SK-N-SH (cell line): ENCODE measurements at regions not wholly inside any gene's neighbourhood (a gene's known extent, or its start where the extent isn't known, plus 50 kb on each side); places are given as distances from the start of the nearest gene placed in this dataset.

ENCODE experiments used
- CTCF ChIA-PET: fragments of 300-600, 350-600 bp; formaldehyde crosslinking; extraction: SDS; loops from one replicate; lab custom pipeline; 2021; lab: Yijun Ruan, JAX
- POLR2A ChIA-PET: fragments of 350-600 bp; sonication (Branson Sonifier 250); formaldehyde crosslinking; extraction: SDS; loops from one replicate; lab custom pipeline; 2020; ENCODE audit warnings: antibody characterized with exemption, inconsistent platforms; lab: Yijun Ruan, JAX
- DNase-seq: peaks from one replicate; pipeline ENCODE4 v3.0.0; 2012
- H2AFZ ChIP-seq: fragments of 200-600 bp; sonication (generic); 2 replicates; pipeline ENCODE4 v1.8.1; 2016; ENCODE audit warnings: antibody characterized with exemption, mild to moderate bottlenecking, low read depth
- H3F3A ChIP-seq: fragments of 200-600 bp; sonication (generic); replicated peaks from 2 replicates; pipeline ENCODE3; 2016; ENCODE audit warnings: antibody characterized with exemption, mild to moderate bottlenecking; ENCODE audit not compliant: insufficient read depth
- H3K27ac ChIP-seq, 2 experiments: fragments of 200-500 bp in 1 of 2; fragments of 200-600 bp in 1 of 2; sonication (Bioruptor generic) in 1 of 2; sonication (generic), shearing (Covaris generic) in 1 of 2; 2 replicates each; pipeline versions ENCODE4 v1.5.1 to v1.6.1; 2014 to 2016; ENCODE audit warnings: low read depth in 2 of 2, inconsistent platforms in 1 of 2, low read length in 1 of 2, mild to moderate bottlenecking in 1 of 2, mixed read lengths in 1 of 2
- H3K27me3 ChIP-seq: fragments of 200-600 bp; sonication (generic), shearing (Covaris generic); 2 replicates; pipeline ENCODE4 v1.6.1; 2016; ENCODE audit warnings: mixed run types; ENCODE audit not compliant: insufficient read depth
- H3K36me3 ChIP-seq, 2 experiments: fragments of 200-500 bp in 1 of 2; fragments of 200-600 bp in 1 of 2; sonication (Bioruptor generic) in 1 of 2; sonication (generic) in 1 of 2; replicated peaks in 1 of 2; 2 replicates each; pipeline versions ENCODE3 to v1.5.1; 2014 to 2016; ENCODE audit warnings: low read length in 1 of 2, mild to moderate bottlenecking in 1 of 2; ENCODE audit not compliant: insufficient read depth in 2 of 2, control insufficient read depth in 1 of 2
- H3K4me1 ChIP-seq, 2 experiments: fragments of 200-500 bp in 1 of 2; fragments of 200-600 bp in 1 of 2; sonication (Bioruptor generic) in 1 of 2; sonication (generic), shearing (Covaris generic) in 1 of 2; 2 replicates each; pipeline versions ENCODE4 v1.5.1 to v1.6.1; 2014 to 2016; ENCODE audit warnings: low read depth in 1 of 2, low read length in 1 of 2, mixed run types in 1 of 2; ENCODE audit not compliant: insufficient read depth in 2 of 2, control insufficient read depth in 1 of 2
- H3K4me2 ChIP-seq: fragments of 200-600 bp; sonication (generic), shearing (Covaris generic); 2 replicates; pipeline ENCODE4 v1.6.1; 2017; ENCODE audit warnings: mixed run types
- H3K4me3 ChIP-seq, 2 experiments: fragments of 200-500 bp in 1 of 2; fragments of 200-600 bp in 1 of 2; sonication (Bioruptor generic) in 1 of 2; sonication (generic), shearing (Covaris generic) in 1 of 2; 2 replicates each; pipeline versions ENCODE4 v1.5.1 to v1.8.1; 2014 to 2016; ENCODE audit warnings: low read depth in 2 of 2, inconsistent platforms in 1 of 2, low read length in 1 of 2, mild to moderate bottlenecking in 1 of 2, mixed read lengths in 1 of 2, moderate library complexity in 1 of 2
- H3K79me2 ChIP-seq: fragments of 200-600 bp; sonication (generic); 2 replicates; pipeline ENCODE4 v1.8.1; 2017; ENCODE audit warnings: mild to moderate bottlenecking; ENCODE audit not compliant: insufficient read depth
- H3K9ac ChIP-seq: fragments of 200-600 bp; sonication (generic); 2 replicates; pipeline ENCODE4 v1.6.1; 2017; ENCODE audit warnings: mixed run types
- H3K9me2 ChIP-seq: fragments of 200-600 bp; sonication (generic); 2 replicates; pipeline ENCODE4 v1.6.1; 2017; ENCODE audit warnings: mixed run types
- H3K9me3 ChIP-seq: fragments of 200-600 bp; sonication (generic); 2 replicates; pipeline ENCODE4 v1.6.1; 2017; ENCODE audit warnings: mixed run types, mild to moderate bottlenecking, moderate library complexity
- H4K20me1 ChIP-seq: fragments of 200-600 bp; sonication (generic); 2 replicates; pipeline ENCODE4 v1.6.1; 2017; ENCODE audit warnings: mild to moderate bottlenecking, mixed run types; ENCODE audit not compliant: insufficient read depth
- CTCF ChIP-seq: fragments of 200-600 bp; sonication (generic); IDR thresholded peaks from 2 replicates; pipeline ENCODE4 v1.6.1; 2017; ENCODE audit warnings: antibody characterized with exemption, mild to moderate bottlenecking, moderate library complexity
- ELF1 ChIP-seq: IDR thresholded peaks from 2 replicates; pipeline ENCODE4 v1.4.0; 2012
- EP300 ChIP-seq, 2 experiments: IDR thresholded peaks; 2 replicates each; pipeline versions ENCODE4 v1.4.0 to v1.6.1; 2012; ENCODE audit warnings: borderline replicate concordance in 1 of 2, low read depth in 1 of 2, low read length in 1 of 2
- EZH2phosphoT487 ChIP-seq: fragments of 200-600 bp; sonication (generic); IDR thresholded peaks from 2 replicates; pipeline ENCODE4 v1.6.1; 2017; ENCODE audit warnings: low read depth, mixed run types, mild to moderate bottlenecking, antibody characterized with exemption, moderate library complexity, borderline replicate concordance
- GABPA ChIP-seq: IDR thresholded peaks from 2 replicates; pipeline ENCODE4 v1.4.0; 2012; ENCODE audit warnings: low read depth, mild to moderate bottlenecking
- JUND ChIP-seq: IDR thresholded peaks from 2 replicates; pipeline ENCODE4 v1.4.0; 2012
- MAX ChIP-seq: IDR thresholded peaks from 2 replicates; pipeline ENCODE4 v1.4.0; 2012; ENCODE audit warnings: low read depth
- MXI1 ChIP-seq: IDR thresholded peaks from 2 replicates; pipeline ENCODE4 v1.6.1; 2012; ENCODE audit warnings: mild to moderate bottlenecking, low read depth, low read length, improper control_type of control experiment
- NFIC ChIP-seq: IDR thresholded peaks from 2 replicates; pipeline ENCODE4 v1.4.0; 2012; ENCODE audit warnings: borderline replicate concordance
- POLR2AphosphoS5 ChIP-seq: IDR thresholded peaks from 2 replicates; pipeline ENCODE4 v1.6.1; 2012; ENCODE audit warnings: low read depth, low read length
- RAD21 ChIP-seq: IDR thresholded peaks from 2 replicates; pipeline ENCODE4 v1.6.1; 2012; ENCODE audit warnings: mild to moderate bottlenecking, low read length
- RCOR1 ChIP-seq: fragments of 150-350 bp; IDR thresholded peaks from 2 replicates; pipeline ENCODE4 v1.6.1; 2017; ENCODE audit warnings: antibody characterized with exemption, low read length
- TAF1 ChIP-seq: IDR thresholded peaks from 2 replicates; pipeline ENCODE4 v1.6.1; 2012; ENCODE audit warnings: low read depth, mild to moderate bottlenecking, low read length, moderate library complexity, borderline replicate concordance
- TEAD4 ChIP-seq: IDR thresholded peaks from 2 replicates; pipeline ENCODE4 v1.4.0; 2012; ENCODE audit warnings: mild to moderate bottlenecking, borderline replicate concordance; ENCODE audit not compliant: insufficient read depth
- YY1 ChIP-seq: IDR thresholded peaks from 2 replicates; pipeline ENCODE4 v1.4.0; 2012; ENCODE audit warnings: low read depth, mild to moderate bottlenecking
- WGBS: methylation state at CpG from one replicate; pipeline ENCODE4 v1.1.6; 2017; ENCODE audit warnings: low lambda C conversion rate; 5-methylcytosine and 5-hydroxymethylcytosine counted together

- TF ChIP-seq CTCF = no peak
- no peak for TF ChIP-seq TEAD4
- TF ChIP-seq, all 33 proteins: peak for 0
Observed at GRCh38 chr11:122413677-122414076, 241.8 kb upstream of the UBASH3B start (continued).

GRCh38 chr11:122412581-122412980 is 242.9 kb upstream of the UBASH3B start:
- DNase-seq = no peak
- H3K9me2 ChIP-seq = no peaks in the 10 kb centered on the region
- H3K4me1 ChIP-seq = no peaks in the 10 kb centered on the region
- CTCF ChIA-PET = interaction anchor here (0.9 kb wide), 1 partner anchor 19 kb away, joined by 3 read pairs; no protein-coding TSS in a partner anchor
- no peaks in the 10 kb centered on the region for H3K36me3 ChIP-seq
- no peaks in the 10 kb centered on the region; the same call in 1 of the 2 replicates for H3K9me3 ChIP-seq
- H2AFZ ChIP-seq = no peak overlapping the region
- no peaks in the 10 kb centered on the region for H3K27me3 ChIP-seq
- no peak overlapping the region for H3K4me3 ChIP-seq
- H4K20me1 ChIP-seq = no peaks in the 10 kb centered on the region
- H3K79me2 ChIP-seq = no peaks in the 10 kb centered on the region
- TF ChIP-seq NFIC (no peak), POLR2AphosphoS5 (no peak), RAD21 (no peak)
- no peak overlapping the region for H3K27ac ChIP-seq
- H3F3A ChIP-seq = no peaks in the 10 kb centered on the region
- no peak overlapping the region for H3K4me2 ChIP-seq
- POLR2A ChIA-PET = no interaction called here
- H3K9ac ChIP-seq = no peak overlapping the region
- 26% methylated on average over 1 of the region's 1 CpG for WGBS

- Histone ChIP-seq H3K9ac (no peak overlapping the region), H4K20me1 (no peaks in the 10 kb centered on the region), H2AFZ (no peak overlapping the region), H3K9me2 (no peaks in the 10 kb centered on the region), H3K4me3 (no peak overlapping the region), H3K9me3 (no peaks in the 10 kb centered on the region), H3K27me3 (no peaks in the 10 kb centered on the region), H3K27ac (no peak overlapping the region), H3F3A (no peaks in the 10 kb centered on the region), H3K36me3 (no peaks in the 10 kb centered on the region), H3K4me2 (no peak overlapping the region), H3K4me1 (no peaks in the 10 kb centered on the region), H3K79me2 (no peaks in the 10 kb centered on the region)
- no peak for TF ChIP-seq POLR2AphosphoS5
- 37% methylated on average over 4 of the region's 4 CpGs for WGBS
- DNase-seq = no peak
- ChIA-PET CTCF (no interaction called here), POLR2A (no interaction called here)
Observed at GRCh38 chr11:122406466-122406865, 249.1 kb upstream of the UBASH3B start.

- Histone ChIP-seq H3K9ac (no peak overlapping the region), H3K27me3 (no peaks in the 10 kb centered on the region), H3K79me2 (no peaks in the 10 kb centered on the region), H3K27ac (no peak overlapping the region), H3K9me3 (no peaks in the 10 kb centered on the region), H3K9me2 (no peaks in the 10 kb centered on the region), H3K4me3 (no peak overlapping the region), H3F3A (no peaks in the 10 kb centered on the region), H3K4me1 (no peaks in the 10 kb centered on the region), H2AFZ (no peak overlapping the region), H3K36me3 (no peaks in the 10 kb centered on the region), H3K4me2 (no peak overlapping the region), H4K20me1 (no peaks in the 10 kb centered on the region)
- ChIA-PET CTCF (no interaction called here), POLR2A (no interaction called here)
- DNase-seq = no peak
- WGBS = 32% methylated on average over 5 of the region's 5 CpGs
- TF ChIP-seq ELF1 = no peak
- no peak for TF ChIP-seq RCOR1
- no peak for TF ChIP-seq TAF1
- TF ChIP-seq RAD21 = no peak
- TF ChIP-seq EP300 (IDR thresholded peaks at IDR 0.05; ENCODE audit: borderline replicate concordance in 1 of 2, low read depth in 1 of 2, low read length in 1 of 2) = no peak
- TF ChIP-seq POLR2AphosphoS5 = no peak
- TF ChIP-seq CTCF = no peak
- TF ChIP-seq GABPA = no peak
- no peak for TF ChIP-seq MAX
- TF ChIP-seq EZH2phosphoT487 = no peak
- no peak for TF ChIP-seq MXI1
- no peak for TF ChIP-seq YY1
- TF ChIP-seq JUND = no peak
- TF ChIP-seq NFIC = no peak
Observed at GRCh38 chr11:122405547-122406341, 249.8 kb upstream of the UBASH3B start.
